SK-N-DZ (cell line): ENCODE measurements at regions not wholly inside any gene's neighbourhood (a gene's known extent, or its start where the extent isn't known, plus 50 kb on each side); places are given as distances from the start of the nearest gene placed in this dataset.
A peak's percentile ranks its signal among the peaks of the same experiment; 100 is the strongest.
"Not testable (repeated sequence)": the region's sequence is repeated elsewhere in the genome, so short reads cannot be mapped to it uniquely, and the experiment has no call there.

Experiments used
- DNase-seq: peaks from one replicate; pipeline ENCODE4 v3.0.0-alpha.2; 2015; ENCODE audit warnings: low spot score

DNA sequence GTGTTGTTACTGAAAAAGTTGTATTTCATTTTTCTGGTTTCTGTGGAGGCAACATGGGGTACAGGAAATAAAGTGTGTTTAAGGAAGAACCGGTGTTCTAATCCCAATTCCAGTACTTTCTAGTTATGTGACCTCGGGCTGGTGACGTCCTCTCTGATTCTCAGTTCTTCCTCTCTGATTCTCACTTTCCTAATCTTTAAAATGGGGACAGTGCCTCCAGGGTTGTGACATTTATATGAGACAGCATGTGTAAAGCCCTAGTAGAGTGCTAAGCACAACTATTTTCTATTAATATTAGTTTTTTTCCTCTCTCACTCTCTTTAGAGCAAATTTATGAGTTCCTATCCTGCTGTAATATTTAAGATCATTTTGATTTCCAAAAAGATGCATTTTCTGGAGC is 50.9 kb upstream of the PTPDC1 start:
- DNase-seq = no peak

DNA sequence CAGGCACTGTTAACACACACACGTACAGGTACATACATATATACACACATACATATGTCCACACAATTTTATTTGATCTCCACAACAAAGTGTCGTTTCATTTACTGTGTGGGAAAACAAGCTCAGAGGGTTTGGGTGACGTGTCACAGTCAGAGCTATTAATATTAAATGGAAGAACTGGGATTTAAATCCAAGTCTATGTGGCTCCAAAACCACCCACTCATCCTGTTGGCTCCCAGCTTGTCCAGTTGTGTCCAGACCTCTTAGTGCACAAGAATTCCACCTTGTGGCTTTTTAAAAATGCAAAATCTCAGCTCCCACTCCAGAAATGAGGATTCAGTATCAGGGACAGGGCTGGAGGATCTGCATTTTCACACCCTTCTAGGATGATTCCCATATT is 52.3 kb upstream of the PTPDC1 start:
- no peak for DNase-seq

DNA sequence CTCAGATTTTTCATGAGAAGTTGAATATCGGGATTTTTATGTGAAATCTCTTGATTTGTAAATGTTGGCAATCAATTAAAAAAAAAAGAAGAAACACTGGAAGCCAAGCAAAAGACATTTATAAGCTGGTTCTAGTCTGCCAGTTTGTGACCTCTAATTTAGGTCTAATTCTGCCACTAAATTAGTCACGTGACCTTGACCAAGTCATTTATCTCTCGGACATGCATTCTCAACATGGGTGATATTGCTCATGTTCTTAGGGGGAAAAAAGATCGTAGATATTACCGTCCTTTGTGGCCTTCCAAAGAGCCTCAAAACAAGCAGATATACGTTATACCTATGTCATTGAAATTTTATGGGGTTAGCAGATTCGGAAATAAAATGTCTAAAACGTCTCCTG is 52.9 kb upstream of the PTPDC1 start:
- peak; percentile 11 for DNase-seq

DNA sequence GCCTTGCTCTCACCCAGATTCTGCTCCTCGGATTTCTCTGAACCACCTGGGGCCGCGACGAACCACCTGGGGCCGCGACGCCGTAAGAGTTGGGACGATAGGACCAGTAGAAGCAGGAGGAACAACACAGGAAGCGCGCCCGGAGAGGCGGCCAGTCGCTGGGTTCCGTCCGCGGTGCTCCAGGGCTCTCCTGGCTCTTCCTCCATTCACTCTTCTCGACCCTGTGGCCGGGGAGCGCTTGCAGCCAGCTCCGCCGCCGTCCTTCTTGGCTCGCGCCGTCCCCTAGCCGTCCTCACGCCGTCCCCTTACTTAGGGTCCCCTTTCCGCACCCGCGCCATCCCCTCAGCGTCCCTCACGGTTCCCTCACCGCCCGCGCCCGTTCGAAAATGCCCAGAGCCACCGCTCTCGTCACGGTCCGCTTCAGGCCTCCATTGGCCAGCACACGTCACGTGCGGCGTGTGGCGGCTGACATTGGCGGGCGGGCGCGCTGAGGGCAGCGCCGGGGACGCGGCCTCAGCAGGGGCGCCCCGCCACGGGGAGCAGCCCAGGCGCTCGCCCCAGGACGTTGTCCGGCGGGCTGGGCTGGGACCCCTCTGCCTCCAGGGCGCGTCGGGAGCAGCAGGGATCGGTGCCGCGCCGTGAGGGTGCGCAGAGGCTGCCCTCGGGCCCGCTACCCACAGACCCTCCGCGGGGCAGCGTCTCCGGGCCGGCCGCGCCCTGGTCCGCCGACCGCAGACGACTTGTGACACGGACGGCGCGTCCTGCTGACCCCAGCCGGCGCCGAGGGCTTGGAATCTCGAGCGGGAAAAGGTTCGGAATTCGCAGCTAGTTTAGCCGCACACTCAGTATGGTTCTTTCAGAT is 53.7 kb upstream of the PTPDC1 start:
- peak; percentile 85 for DNase-seq

DNA sequence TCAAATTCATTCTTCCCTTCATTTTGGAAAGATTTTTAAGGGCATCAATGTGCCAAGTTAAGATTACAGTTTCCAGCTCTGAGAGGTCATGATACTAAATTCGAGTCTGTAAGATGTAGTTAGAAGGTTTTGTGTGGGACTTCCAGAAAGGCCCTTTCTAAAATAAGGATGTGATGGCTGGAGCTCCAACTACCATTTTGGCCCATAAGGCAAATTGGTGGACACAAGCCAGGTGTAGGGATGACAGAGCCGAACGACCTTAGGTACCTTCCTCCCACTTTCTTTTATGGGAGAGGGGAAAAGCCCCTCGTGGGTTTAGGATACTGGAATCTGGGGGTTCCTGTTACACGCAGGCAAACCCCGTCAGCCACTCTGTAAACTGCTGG is 54.3 kb upstream of the PTPDC1 start:
- peak; percentile 9 for DNase-seq

DNA sequence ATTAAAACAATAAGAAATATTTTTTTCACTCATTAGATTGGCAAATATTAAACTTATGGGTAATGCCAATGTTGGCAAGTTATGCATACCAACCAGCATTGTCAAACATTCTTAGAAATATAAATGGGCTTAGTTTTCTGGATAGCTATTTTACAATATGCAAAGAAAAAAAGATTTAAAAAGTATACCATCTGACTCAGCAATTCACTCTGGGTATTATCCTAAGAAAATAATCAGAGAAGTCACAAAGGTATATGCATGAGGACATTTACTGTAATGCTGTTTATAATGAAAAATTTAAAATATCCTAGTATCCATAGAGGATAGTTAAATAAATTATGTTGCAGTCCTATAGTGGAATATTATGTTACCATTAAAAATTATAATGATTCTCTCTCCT is 57.4 kb upstream of the PTPDC1 start:
- DNase-seq = no peak

DNA sequence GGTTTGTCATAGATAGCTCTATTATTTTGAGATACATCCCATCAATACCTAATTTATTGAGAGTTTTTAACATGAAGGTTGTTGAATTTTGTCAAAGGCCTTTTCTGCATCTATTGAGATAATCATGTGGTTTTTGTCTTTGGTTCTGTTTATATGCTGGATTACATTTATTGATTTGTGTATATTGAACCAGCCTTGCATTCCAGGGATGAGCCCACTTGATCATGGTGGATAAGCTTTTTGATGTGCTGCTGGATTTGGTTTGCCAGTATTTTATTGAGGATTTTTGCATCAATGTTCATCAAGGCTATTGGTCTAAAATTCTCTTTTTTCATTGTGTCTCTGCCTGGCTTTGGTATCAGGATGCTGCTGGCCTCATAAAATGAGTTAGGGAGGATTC is 61.8 kb upstream of the PTPDC1 start:
- not testable (repeated sequence) for DNase-seq

DNA sequence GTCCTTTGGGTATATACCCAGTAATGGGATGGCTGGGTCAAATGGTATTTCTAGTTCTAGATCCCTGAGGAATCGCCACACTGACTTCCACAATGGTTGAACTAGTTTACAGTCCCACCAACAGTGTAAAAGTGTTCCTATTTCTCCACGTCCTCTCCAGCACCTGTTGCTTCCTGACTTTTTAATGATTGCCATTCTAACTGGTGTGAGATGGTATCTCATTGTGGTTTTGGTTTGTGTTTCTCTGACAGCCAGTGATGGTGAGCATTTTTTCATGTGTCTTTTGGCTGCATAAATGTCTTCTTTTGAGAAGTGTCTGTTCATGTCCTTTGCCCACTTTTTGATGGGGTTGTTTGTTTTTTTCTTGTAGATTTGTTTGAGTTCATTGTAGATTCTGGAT is 63.4 kb upstream of the PTPDC1 start:
- DNase-seq = not testable (repeated sequence)

DNA sequence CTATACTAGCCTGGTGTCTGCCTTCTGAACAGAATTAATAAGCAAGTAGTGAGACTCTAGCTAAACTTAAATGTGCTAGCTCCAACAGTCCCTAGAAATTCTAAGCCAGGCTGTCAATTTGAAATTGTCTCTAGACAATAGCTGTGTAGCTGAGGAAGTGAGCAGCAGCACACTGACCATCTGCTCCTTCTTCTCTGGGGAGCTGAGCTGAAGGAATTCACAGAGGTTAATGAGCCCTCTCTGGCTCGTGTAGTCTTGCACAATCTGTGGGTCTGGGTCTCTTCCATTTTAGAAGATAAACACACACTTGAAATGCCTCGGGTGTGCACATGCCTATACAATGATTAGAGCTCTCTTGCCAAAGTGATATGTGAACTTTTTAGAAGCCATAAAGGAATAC is 63.5 kb upstream of the BARX1 start:
- no peak for DNase-seq

DNA sequence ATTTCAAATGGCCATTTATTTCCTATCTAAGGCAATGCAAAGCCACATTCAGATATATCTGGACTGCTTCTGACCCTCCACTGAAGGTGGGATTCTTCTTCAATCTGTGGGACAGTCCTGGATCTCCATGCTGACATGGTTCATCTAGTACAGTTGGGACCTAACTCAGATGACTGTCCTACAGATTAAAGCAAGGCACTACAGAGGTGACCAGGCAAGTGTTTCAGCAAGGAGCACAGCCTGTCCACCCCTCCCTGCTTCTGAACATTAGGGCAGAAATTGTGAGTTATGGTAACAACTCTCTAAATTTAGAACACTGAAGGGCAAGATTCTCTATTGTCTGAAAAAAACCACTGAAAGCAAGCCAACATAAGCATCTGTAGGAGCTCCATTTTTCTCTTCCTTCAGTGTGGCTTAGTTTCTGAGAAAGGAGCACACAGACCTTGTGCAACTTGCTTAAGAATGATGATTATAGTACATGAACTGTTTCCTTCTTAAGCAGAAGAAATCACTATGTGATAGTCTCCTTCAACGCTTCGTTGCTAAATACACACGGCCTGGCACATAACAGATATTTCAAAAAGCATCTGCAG is 62.9 kb upstream of the BARX1 start:
- no peak for DNase-seq

DNA sequence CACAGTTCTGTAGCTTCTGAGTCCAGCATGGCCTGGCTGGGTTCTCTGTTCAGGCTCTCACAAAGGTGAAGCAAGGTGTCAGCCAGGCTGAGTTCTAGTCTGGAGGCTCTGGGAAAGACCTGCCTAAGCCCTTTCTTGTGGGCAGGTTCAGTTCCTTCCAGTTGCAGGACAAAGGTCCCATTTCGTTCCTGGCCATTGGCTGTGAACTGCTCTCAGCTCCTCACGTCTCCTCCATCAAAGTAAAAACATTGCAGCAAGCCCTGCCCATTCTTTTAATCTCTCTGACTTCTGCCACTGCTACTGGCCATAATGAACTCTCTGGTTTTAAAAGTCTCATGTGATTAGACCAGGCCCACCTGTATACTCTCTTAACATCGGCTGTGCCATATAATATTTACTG is 61.6 kb upstream of the BARX1 start:
- DNase-seq = no peak

DNA sequence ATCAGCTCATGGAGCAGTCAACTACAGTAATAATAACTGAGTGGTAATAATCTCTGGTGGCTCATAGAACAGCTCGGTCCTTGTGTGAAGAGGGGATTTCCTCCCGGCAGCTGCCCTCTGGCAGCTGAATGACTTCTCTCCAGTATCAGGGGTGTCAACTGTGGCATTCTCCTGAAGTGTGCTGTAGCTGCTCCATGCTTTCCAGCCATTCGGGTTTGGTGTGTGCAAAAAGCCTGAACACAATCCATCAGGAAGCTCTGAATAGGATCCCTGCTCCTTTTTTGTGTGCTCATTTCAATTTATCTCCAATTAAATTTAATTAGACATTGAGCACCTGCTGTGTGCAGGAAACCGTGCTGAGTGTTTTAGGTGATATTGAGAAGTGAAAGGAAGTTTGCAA is 59.8 kb upstream of the BARX1 start:
- no peak for DNase-seq

DNA sequence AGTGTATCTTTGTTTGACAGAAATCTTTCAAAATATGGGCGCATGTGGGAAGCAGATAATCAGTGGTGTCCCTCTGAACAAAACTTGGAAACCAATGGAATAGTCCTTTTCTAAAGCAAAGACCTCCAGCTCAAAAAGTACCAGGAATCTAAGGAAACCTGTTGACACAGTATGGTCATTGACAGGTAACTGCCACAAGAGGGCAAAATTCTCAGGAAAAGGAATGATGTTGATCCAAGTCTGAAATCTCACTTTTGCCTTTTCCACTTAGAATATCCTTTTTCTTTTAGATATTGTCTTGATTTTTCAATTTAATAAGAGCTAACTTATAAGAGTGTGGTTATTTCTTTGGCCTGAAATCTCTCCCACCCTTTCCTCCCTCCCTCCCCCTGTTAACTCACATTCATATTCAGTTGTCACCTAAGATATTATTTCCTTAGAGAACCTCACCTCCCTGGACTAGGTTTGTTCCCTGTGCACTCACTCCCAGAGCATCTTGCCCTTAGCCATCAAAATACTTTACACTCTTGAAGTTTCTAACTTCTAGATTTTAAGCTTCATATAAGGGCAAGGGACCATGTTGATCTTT is 59.0 kb upstream of the BARX1 start:
- DNase-seq = peak; percentile 17

DNA sequence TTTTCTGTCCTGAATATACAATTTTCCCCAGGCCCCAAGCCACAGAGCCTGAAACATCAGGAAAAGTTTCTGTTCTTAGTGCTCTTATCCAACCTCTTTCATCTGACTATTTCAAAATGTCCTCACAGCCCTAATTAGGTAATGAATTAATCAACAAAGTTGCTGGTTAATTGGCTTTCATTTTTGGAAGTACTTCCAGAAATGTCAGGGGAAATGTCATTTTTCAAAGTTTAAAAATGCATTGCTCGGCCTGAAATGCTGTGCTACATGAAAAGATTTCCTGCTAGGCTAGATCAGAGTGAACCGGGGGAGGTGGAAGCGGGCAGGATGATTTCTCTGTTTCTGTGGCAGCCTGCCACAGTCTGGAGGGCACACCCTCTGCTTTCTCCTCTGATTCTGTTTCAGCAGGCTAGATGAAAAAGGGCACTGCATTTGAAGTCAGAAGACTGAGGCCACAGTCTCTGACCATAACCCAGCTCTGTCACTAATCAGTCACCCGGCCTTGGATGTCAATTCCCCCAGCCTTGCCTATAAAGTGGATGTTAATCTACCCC is 55.9 kb upstream of the BARX1 start:
- no peak for DNase-seq

DNA sequence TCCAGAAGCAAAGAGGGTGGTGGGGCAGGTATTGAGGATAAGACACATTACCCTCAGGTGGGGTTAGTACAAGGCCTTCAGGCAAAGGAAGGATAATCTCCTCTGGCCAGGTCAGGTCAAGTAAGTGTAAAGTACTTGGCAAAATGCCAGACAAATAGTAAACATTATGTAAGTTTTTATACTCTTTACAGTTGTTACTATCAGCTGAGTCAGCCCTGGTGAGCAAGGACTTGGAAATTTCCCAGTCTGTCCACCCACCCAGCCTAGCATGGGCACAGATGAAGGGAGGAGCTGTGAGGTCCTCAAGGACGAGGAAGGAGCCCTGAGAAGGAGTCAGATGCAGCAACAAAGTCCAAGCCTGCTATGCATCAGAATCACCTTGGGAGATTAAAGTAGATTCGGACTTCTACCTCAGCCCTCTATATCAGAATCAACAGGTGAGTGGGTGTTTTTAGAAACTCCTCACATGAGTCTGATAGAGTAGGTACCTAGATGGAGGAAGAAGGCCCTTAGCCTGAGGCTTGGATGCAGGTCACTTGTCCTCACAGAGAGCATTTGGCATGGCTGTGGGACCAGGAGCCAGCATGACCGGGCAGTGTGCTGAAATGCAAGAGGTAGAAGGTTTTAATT is 50.2 kb upstream of the BARX1 start:
- no peak for DNase-seq
